K562 (cell line): ENCODE measurements at regions not wholly inside any gene's neighbourhood (a gene's known extent, or its start where the extent isn't known, plus 50 kb on each side); places are given as distances from the start of the nearest gene placed in this dataset.

ENCODE experiments used
- ATAC-seq: fragments of 200-7000 bp; cut with Tn5 transposase; 3 replicates; pipeline ENCODE4 v1.9.1; 2020; ENCODE audit warnings: moderate library complexity
- BruUV-seq: library from RNA; stranded (reverse); fragments of 400-500 nt; replicated peaks from 2 replicates; lab custom pipeline; 2021; lab: Mats Ljungman, UMichigan
- CTCF ChIA-PET: fragments of 300-600 bp; formaldehyde crosslinking; extraction: SDS; loops from one replicate; lab custom pipeline; 2021; ENCODE audit warnings: low intra/inter-chr PET ratio; lab: Yijun Ruan, JAX
- POLR2A ChIA-PET: fragments of 300-600, 350-650 bp; sonication (Branson Sonifier 250); formaldehyde crosslinking; extraction: SDS; loops from one replicate; lab custom pipeline; 2021; ENCODE audit warnings: antibody characterized with exemption, inconsistent platforms; lab: Yijun Ruan, JAX
- DNase-seq, 4 experiments: peaks; one replicate each; pipeline versions ENCODE4 v3.0.0 to v3.0.0-alpha.2; 2011 to 2018; ENCODE audit warnings: low spot score in 3 of 4, mixed read lengths in 3 of 4; ENCODE audit errors: extremely low read depth in 1 of 4
- FAIRE-seq: peaks from 2 replicates; lab custom pipeline; 2011; peaks lifted over from hg19 to GRCh38; lab: Jason Lieb, UNC
- H2AFZ ChIP-seq: 2 replicates; pipeline ENCODE4 v1.6.0; 2011; ENCODE audit warnings: low read depth, low read length, control low read depth, inconsistent platforms
- H3K27ac ChIP-seq: fragments of 200-600 bp; 3 replicates; pipeline ENCODE4 v1.8.0; 2011; ENCODE audit warnings: low read depth, mild to moderate bottlenecking, control low read depth, inconsistent platforms, low read length, moderate library complexity, mixed read lengths; ENCODE audit errors: extremely low read depth
- H3K27me3 ChIP-seq, 2 experiments: fragments of 300-600 bp in 1 of 2; 2 replicates in 1 of 2; 3 replicates in 1 of 2; pipeline versions ENCODE4 v1.6.0 to v1.8.0; 2011; ENCODE audit warnings: inconsistent platforms in 2 of 2, low read length in 2 of 2, mild to moderate bottlenecking in 1 of 2, mixed read lengths in 1 of 2, moderate library complexity in 1 of 2; ENCODE audit not compliant: control insufficient read depth in 2 of 2, insufficient read depth in 2 of 2
- H3K36me3 ChIP-seq: fragments of 300-600 bp; 3 replicates; pipeline ENCODE4 v1.8.0; 2011; ENCODE audit warnings: mild to moderate bottlenecking, low read length, inconsistent platforms; ENCODE audit not compliant: control insufficient read depth, insufficient read depth
- H3K4me1 ChIP-seq, 2 experiments: fragments of 200-600 bp in 1 of 2; replicated peaks in 1 of 2; 2 replicates in 1 of 2; 3 replicates in 1 of 2; pipeline versions ENCODE4 v1.5.1 to v1.8.0; 2011; ENCODE audit warnings: inconsistent platforms in 2 of 2, low read length in 2 of 2, mild to moderate bottlenecking in 1 of 2, mixed read lengths in 1 of 2, moderate library complexity in 1 of 2; ENCODE audit not compliant: control insufficient read depth in 2 of 2, insufficient read depth in 2 of 2
- H3K4me2 ChIP-seq: 2 replicates; pipeline ENCODE4 v1.6.1; 2011; ENCODE audit warnings: low read length, control low read depth, inconsistent platforms, mixed read lengths; ENCODE audit not compliant: insufficient read depth
- H3K4me3 ChIP-seq: fragments of 200-600 bp; sonication (generic), shearing (Covaris generic); 2 replicates; pipeline ENCODE4 v1.5.1; 2016; ENCODE audit warnings: control low read depth, inconsistent platforms
- H3K79me2 ChIP-seq: fragments of 200-600 bp; 3 replicates; pipeline ENCODE4 v1.8.0; 2011; ENCODE audit warnings: low read length, inconsistent platforms; ENCODE audit not compliant: control insufficient read depth, insufficient read depth
- H3K9ac ChIP-seq, 2 experiments: 2 replicates each; pipeline versions ENCODE4 v1.6.0 to v1.6.1; 2011; ENCODE audit warnings: low read depth in 2 of 2, low read length in 2 of 2, control low read depth in 1 of 2, inconsistent platforms in 1 of 2, mild to moderate bottlenecking in 1 of 2, mixed read lengths in 1 of 2; ENCODE audit not compliant: insufficient read depth in 1 of 2
- H3K9me1 ChIP-seq: one replicate; pipeline ENCODE4 v1.6.0; 2011; ENCODE audit warnings: inconsistent platforms, mild to moderate bottlenecking, low read length, moderate library complexity; ENCODE audit not compliant: control insufficient read depth, insufficient read depth
- H3K9me3 ChIP-seq: replicated peaks from 2 replicates; pipeline ENCODE4 v1.5.1; 2011; ENCODE audit warnings: low read depth, low read length, inconsistent platforms; ENCODE audit not compliant: control insufficient read depth, insufficient read depth
- H4K20me1 ChIP-seq: replicated peaks from 2 replicates; pipeline ENCODE4 v1.6.1; 2011; ENCODE audit warnings: low read length, inconsistent platforms, mixed read lengths; ENCODE audit not compliant: control insufficient read depth, insufficient read depth
- CREBBP ChIP-seq: IDR thresholded peaks from one replicate; pipeline ENCODE4 v1.6.1; 2012; ENCODE audit warnings: low read depth, mild to moderate bottlenecking, control low read depth, inconsistent platforms, low read length
- KAT2B ChIP-seq: IDR thresholded peaks from one replicate; pipeline ENCODE4 v1.6.1; 2012; ENCODE audit warnings: low read depth, mild to moderate bottlenecking, control low read depth, inconsistent platforms, low read length, moderate library complexity
- ZNF239 ChIP-seq: fragments of 250-450 bp; sonication (Bioruptor Pico); IDR thresholded peaks from 2 replicates; pipeline ENCODE4 v1.4.0; 2020; ENCODE audit warnings: mild to moderate bottlenecking
- ZNF318 ChIP-seq, 2 experiments: fragments of 450-650 bp; IDR thresholded peaks; 2 replicates each; pipeline ENCODE4 v1.6.1; 2016; ENCODE audit warnings: mild to moderate bottlenecking in 2 of 2, borderline replicate concordance in 1 of 2, low read depth in 1 of 2, moderate library complexity in 1 of 2
- WGBS: fragments of 100-300 bp; shearing (Covaris generic); methylation state at CpG from one replicate; pipeline ENCODE4 v1.1.6; 2016; ENCODE audit warnings: low coverage, mixed read lengths; ENCODE audit not compliant: insufficient coverage; ENCODE audit errors: missing lambda C conversion rate; 5-methylcytosine and 5-hydroxymethylcytosine counted together
- in situ Hi-C: fragments of 300-500 bp; cut with MboI; formaldehyde crosslinking; loops from 4 replicates; pipeline ENCODE4 v1.15.0; 2018; ENCODE audit warnings: inconsistent platforms, mixed read lengths
- intact Hi-C: fragments of 100-400 bp; cut with micrococcal nuclease; formaldehyde crosslinking; loops from 2 replicates; pipeline ENCODE4 v1.14.2; 2022

- BruUV-seq: no TSS peak
- POLR2A ChIA-PET: no interaction called here
- Histone ChIP-seq H3K79me2 (no peaks in the 10 kb centered on the region), H2AFZ (no peak overlapping the region), H4K20me1 (no peaks in the 10 kb centered on the region), H3K36me3 (no peaks in the 10 kb centered on the region), H3K9me1 (no peaks in the 10 kb centered on the region), H3K4me2 (no peak overlapping the region), H3K27me3 (no peaks in the 10 kb centered on the region), H3K4me3 (no peak overlapping the region), H3K4me1 (no peaks in the 10 kb centered on the region), H3K27ac (no peak overlapping the region), H3K9me3 (no peaks in the 10 kb centered on the region), H3K9ac (no peak overlapping the region)
- ATAC-seq (no peak), FAIRE-seq (no peak), DNase-seq (no peak)
- CTCF ChIA-PET: no interaction called here
- in situ Hi-C loops (no loop called here), intact Hi-C loops (no loop called here)
- 0% methylated on average over 3 of the region's 4 CpGs for WGBS
- TF ChIP-seq KAT2B: no peak
- TF ChIP-seq CREBBP: no peak
- no peak for TF ChIP-seq ZNF318 (IDR thresholded peaks at IDR 0.05; ENCODE audit: borderline replicate concordance in 1 of 2, low read depth in 1 of 2)
- TF ChIP-seq ZNF239 (CRISPR knock-in tag): no peak
Measured at GRCh38 chr20:6852478-6852877, 85.0 kb downstream of the BMP2 start.
